ENCODE measurements at regions not wholly inside any gene's neighbourhood (a gene's known extent, or its start where the extent isn't known, plus 50 kb on each side); places are given as distances from the start of the nearest gene placed in this dataset.

DNA sequence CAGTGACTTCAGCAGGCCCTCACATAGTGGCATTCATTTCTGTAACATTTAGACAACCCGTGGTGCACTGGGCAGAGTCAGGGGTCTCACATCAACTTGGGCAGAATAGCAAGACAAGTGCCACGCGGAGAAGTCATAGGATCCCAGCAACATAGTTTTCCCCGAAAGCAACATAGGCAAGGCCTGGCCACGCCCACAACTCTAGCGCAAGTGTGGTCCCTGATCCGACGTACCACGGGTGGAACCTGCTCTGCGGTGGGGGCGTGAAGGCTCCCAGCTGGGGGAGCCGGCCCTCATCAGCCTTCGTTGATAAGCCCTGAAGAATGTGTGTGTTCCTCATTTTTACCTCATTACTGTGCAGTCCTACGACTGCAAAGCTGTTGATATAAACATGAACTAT, 261.2 kb downstream of the EIPR1 start:
- TF ChIP-seq POLR2A (IDR thresholded peaks at IDR 0.05; ENCODE audit: borderline replicate concordance, extremely low read depth, insufficient read depth, insufficient read length), result no peak
- TF ChIP-seq, protein P1, sequence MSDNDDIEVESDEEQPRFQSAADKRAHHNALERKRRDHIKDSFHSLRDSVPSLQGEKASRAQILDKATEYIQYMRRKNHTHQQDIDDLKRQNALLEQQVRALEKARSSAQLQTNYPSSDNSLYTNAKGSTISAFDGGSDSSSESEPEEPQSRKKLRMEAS (IDR thresholded peaks at IDR 0.05), result no peak
- TF ChIP-seq ZNF274 (IDR thresholded peaks at IDR 0.05; ENCODE audit: low read depth, low read length), result no peak
- TF ChIP-seq, protein P2, sequence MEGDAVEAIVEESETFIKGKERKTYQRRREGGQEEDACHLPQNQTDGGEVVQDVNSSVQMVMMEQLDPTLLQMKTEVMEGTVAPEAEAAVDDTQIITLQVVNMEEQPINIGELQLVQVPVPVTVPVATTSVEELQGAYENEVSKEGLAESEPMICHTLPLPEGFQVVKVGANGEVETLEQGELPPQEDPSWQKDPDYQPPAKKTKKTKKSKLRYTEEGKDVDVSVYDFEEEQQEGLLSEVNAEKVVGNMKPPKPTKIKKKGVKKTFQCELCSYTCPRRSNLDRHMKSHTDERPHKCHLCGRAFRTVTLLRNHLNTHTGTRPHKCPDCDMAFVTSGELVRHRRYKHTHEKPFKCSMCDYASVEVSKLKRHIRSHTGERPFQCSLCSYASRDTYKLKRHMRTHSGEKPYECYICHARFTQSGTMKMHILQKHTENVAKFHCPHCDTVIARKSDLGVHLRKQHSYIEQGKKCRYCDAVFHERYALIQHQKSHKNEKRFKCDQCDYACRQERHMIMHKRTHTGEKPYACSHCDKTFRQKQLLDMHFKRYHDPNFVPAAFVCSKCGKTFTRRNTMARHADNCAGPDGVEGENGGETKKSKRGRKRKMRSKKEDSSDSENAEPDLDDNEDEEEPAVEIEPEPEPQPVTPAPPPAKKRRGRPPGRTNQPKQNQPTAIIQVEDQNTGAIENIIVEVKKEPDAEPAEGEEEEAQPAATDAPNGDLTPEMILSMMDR (IDR thresholded peaks at IDR 0.05 in 2 of 3, conservative IDR thresholded peaks at IDR 0.05 in 1 of 3; ENCODE audit: borderline replicate concordance in 1 of 3, insufficient read depth in 1 of 3, low read depth in 2 of 3, low read length in 2 of 3), result no peak
- TF ChIP-seq SRF (IDR thresholded peaks at IDR 0.05; ENCODE audit: low read depth), result no peak
- TF ChIP-seq, protein P3, sequence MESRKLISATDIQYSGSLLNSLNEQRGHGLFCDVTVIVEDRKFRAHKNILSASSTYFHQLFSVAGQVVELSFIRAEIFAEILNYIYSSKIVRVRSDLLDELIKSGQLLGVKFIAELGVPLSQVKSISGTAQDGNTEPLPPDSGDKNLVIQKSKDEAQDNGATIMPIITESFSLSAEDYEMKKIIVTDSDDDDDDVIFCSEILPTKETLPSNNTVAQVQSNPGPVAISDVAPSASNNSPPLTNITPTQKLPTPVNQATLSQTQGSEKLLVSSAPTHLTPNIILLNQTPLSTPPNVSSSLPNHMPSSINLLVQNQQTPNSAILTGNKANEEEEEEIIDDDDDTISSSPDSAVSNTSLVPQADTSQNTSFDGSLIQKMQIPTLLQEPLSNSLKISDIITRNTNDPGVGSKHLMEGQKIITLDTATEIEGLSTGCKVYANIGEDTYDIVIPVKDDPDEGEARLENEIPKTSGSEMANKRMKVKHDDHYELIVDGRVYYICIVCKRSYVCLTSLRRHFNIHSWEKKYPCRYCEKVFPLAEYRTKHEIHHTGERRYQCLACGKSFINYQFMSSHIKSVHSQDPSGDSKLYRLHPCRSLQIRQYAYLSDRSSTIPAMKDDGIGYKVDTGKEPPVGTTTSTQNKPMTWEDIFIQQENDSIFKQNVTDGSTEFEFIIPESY (IDR thresholded peaks at IDR 0.05; ENCODE audit: extremely low read depth, insufficient replicate concordance, low read length), result no peak
- TF ChIP-seq EZH2 (IDR thresholded peaks at IDR 0.05), result no peak
- no peak for TF ChIP-seq CEBPB (IDR thresholded peaks at IDR 0.05; ENCODE audit: low read depth)
- TF ChIP-seq, protein P4, sequence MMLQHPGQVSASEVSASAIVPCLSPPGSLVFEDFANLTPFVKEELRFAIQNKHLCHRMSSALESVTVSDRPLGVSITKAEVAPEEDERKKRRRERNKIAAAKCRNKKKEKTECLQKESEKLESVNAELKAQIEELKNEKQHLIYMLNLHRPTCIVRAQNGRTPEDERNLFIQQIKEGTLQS (IDR thresholded peaks at IDR 0.05), result no peak
- TF ChIP-seq POLR2AphosphoS5 (IDR thresholded peaks at IDR 0.05; ENCODE audit: low read depth, low read length), result no peak
- TF ChIP-seq, protein P5, sequence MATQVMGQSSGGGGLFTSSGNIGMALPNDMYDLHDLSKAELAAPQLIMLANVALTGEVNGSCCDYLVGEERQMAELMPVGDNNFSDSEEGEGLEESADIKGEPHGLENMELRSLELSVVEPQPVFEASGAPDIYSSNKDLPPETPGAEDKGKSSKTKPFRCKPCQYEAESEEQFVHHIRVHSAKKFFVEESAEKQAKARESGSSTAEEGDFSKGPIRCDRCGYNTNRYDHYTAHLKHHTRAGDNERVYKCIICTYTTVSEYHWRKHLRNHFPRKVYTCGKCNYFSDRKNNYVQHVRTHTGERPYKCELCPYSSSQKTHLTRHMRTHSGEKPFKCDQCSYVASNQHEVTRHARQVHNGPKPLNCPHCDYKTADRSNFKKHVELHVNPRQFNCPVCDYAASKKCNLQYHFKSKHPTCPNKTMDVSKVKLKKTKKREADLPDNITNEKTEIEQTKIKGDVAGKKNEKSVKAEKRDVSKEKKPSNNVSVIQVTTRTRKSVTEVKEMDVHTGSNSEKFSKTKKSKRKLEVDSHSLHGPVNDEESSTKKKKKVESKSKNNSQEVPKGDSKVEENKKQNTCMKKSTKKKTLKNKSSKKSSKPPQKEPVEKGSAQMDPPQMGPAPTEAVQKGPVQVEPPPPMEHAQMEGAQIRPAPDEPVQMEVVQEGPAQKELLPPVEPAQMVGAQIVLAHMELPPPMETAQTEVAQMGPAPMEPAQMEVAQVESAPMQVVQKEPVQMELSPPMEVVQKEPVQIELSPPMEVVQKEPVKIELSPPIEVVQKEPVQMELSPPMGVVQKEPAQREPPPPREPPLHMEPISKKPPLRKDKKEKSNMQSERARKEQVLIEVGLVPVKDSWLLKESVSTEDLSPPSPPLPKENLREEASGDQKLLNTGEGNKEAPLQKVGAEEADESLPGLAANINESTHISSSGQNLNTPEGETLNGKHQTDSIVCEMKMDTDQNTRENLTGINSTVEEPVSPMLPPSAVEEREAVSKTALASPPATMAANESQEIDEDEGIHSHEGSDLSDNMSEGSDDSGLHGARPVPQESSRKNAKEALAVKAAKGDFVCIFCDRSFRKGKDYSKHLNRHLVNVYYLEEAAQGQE (IDR thresholded peaks at IDR 0.05; ENCODE audit: low read depth), result no peak
- no peak for TF ChIP-seq ZFX (IDR thresholded peaks at IDR 0.05)

Data from HCT116 (cell line).